ENCODE measurements at regions not wholly inside any gene's neighbourhood (a gene's known extent, or its start where the extent isn't known, plus 50 kb on each side); places are given as distances from the start of the nearest gene placed in this dataset.

DNA sequence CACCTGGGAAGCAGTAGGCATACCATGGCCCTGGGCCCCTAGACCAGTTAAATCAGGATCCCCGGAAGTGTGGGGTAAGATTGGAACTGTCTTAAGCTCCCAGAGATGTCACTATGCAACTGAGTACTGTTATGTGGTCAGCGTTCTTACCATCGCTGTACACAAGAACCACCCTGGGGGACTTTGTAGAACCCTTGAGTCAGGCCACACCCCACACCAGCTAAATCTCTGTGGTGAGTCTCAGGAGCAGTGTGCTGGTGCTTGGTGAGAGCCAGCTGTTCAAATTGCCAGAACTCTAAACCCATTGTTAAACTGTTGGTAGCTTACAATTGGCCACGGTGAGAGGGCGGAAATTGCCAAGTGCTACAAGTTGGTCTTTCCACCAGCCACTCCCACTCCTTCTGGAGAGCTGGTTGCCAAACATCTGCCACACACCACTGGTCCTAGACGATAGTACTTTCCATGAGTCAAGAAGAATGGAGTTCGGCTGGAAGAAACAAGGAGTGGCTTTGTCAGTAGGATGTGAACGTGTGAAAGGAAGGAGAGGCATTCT, 80.5 kb upstream of the SYNDIG1 start:
- Histone ChIP-seq H3K9me3 (no peaks in the 10 kb centered on the region), H3K36me3 (no peaks in the 10 kb centered on the region), H3K27me3 (replicated peaks; ENCODE audit: insufficient read depth) (no peaks in the 10 kb centered on the region), H3K4me3 (no peak overlapping the region), H3K27ac (no peak overlapping the region), H3K4me1 (ENCODE audit: control insufficient read depth in 1 of 2, low read depth in 2 of 2) (no peaks in the 10 kb centered on the region)
- no peak for ATAC-seq (ENCODE audit: insufficient number of reproducible peaks, low FRiP score, low read depth)
- DNase-seq (ENCODE audit: low spot score), result no peak
- no peak for TF ChIP-seq CTCF (IDR thresholded peaks at IDR 0.05)

- no peak overlapping the region for H3K4me3 ChIP-seq
- no peaks in the 10 kb centered on the region for H3K27me3 ChIP-seq (replicated peaks; ENCODE audit: insufficient read depth)
- H3K4me1 ChIP-seq (ENCODE audit: control insufficient read depth in 1 of 2, low read depth in 2 of 2), result peaks cover 0 to 16% of the 10 kb centered on the region in 2 donors
- H3K36me3 ChIP-seq, result no peaks in the 10 kb centered on the region
- ATAC-seq (ENCODE audit: insufficient number of reproducible peaks, low FRiP score, low read depth), result no peak
- DNase-seq (ENCODE audit: low spot score), result no peak
- H3K9me3 ChIP-seq, result no peaks in the 10 kb centered on the region
- H3K27ac ChIP-seq, result no peak overlapping the region
- no peak for TF ChIP-seq CTCF (IDR thresholded peaks at IDR 0.05)
Measured at GRCh38 chr20:24385547-24385946, 83.9 kb upstream of the SYNDIG1 start.

- no peak overlapping the region for H3K4me3 ChIP-seq
- ATAC-seq (ENCODE audit: insufficient number of reproducible peaks, low FRiP score, low read depth) (no peak), DNase-seq (ENCODE audit: low spot score) (no peak)
- TF ChIP-seq CTCF (IDR thresholded peaks at IDR 0.05), result no peak
- H3K27ac ChIP-seq, result no peak overlapping the region
- no peaks in the 10 kb centered on the region for H3K36me3 ChIP-seq
- no peaks in the 10 kb centered on the region for H3K9me3 ChIP-seq
- peaks cover 0 to 18% of the 10 kb centered on the region in 2 donors for H3K4me1 ChIP-seq (ENCODE audit: control insufficient read depth in 1 of 2, low read depth in 2 of 2)
- H3K27me3 ChIP-seq (replicated peaks; ENCODE audit: insufficient read depth), result no peaks in the 10 kb centered on the region
Measured at GRCh38 chr20:24384865-24385264, 84.6 kb upstream of the SYNDIG1 start.

DNA sequence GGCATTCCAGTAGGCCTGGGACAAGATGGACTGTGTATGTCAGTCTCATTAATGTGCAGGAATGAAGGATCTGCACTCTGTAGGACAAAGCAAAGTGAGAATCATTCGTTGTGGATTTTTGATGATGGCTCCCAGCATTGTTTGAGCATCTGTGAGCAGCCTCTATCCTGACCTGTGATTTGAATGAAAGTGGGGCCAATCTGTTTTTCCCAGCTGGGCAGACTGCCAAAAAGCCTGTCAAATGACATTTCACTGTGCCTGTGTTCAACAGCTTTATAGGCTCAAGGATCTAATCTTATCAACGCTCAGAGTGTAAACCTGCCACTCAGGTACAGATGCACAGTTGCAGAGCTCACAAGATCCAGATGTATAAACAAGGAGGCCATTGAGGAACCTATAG, 86.7 kb upstream of the SYNDIG1 start:
- Histone ChIP-seq H3K4me1 (ENCODE audit: control insufficient read depth in 1 of 2, low read depth in 2 of 2) (peaks cover 0 to 30% of the 10 kb centered on the region in 2 donors), H3K9me3 (no peaks in the 10 kb centered on the region), H3K36me3 (no peaks in the 10 kb centered on the region), H3K4me3 (no peak overlapping the region), H3K27me3 (replicated peaks; ENCODE audit: insufficient read depth) (no peaks in the 10 kb centered on the region), H3K27ac (no peak overlapping the region)
- TF ChIP-seq CTCF (IDR thresholded peaks at IDR 0.05), result no peak
- no peak for DNase-seq (ENCODE audit: low spot score)
- ATAC-seq (ENCODE audit: insufficient number of reproducible peaks, low FRiP score, low read depth), result no peak

GRCh38 chr20:24382331-24382730, 87.1 kb upstream of the SYNDIG1 start:
- DNase-seq (ENCODE audit: low spot score), result no peak
- no peak for TF ChIP-seq CTCF (IDR thresholded peaks at IDR 0.05)
- Histone ChIP-seq H3K27ac (peak overlapping the region in 1 of 2 donors; percentile 27), H3K4me3 (no peak overlapping the region), H3K27me3 (replicated peaks; ENCODE audit: insufficient read depth) (no peaks in the 10 kb centered on the region), H3K36me3 (no peaks in the 10 kb centered on the region), H3K9me3 (no peaks in the 10 kb centered on the region), H3K4me1 (ENCODE audit: control insufficient read depth in 1 of 2, low read depth in 2 of 2) (peaks cover 0 to 30% of the 10 kb centered on the region in 2 donors)
- no peak for ATAC-seq (ENCODE audit: insufficient number of reproducible peaks, low FRiP score, low read depth)
